ENCODE measurements at regions not wholly inside any gene's neighbourhood (a gene's known extent, or its start where the extent isn't known, plus 50 kb on each side); places are given as distances from the start of the nearest gene placed in this dataset.

GRCh38 chr1:207962716-207963426 lies 51.9 kb upstream of the CD34 start:
- Histone ChIP-seq H3K4me1 (ENCODE audit: control insufficient read depth in 5 of 5, insufficient read depth in 5 of 5, low read length in 5 of 5) (peaks cover 0 to 28% (median 7%) of the 10 kb centered on the region in 5 donors), H3K4me3 (peak overlapping the region; percentile 33), H3K27ac (ENCODE audit: low read depth in 1 of 2, low read length in 1 of 2) (peak overlapping the region; percentile 92 to 98), H3K9ac (ENCODE audit: insufficient read depth in 1 of 2, low read length in 2 of 2) (peak overlapping the region; percentile 36 to 44), H3K27me3 (ENCODE audit: control insufficient read depth in 3 of 3, insufficient read depth in 3 of 3, low read length in 2 of 3) (peaks cover 0 to 10% (median 4%) of the 10 kb centered on the region in 3 donors), H3K9me3 (ENCODE audit: control insufficient read depth in 4 of 4, insufficient read depth in 3 of 4, low read length in 3 of 4) (no peaks in the 10 kb centered on the region), H3K36me3 (ENCODE audit: control insufficient read depth in 4 of 4, insufficient read depth in 4 of 4, low read length in 4 of 4) (no peaks in the 10 kb centered on the region)
- TF ChIP-seq, protein P1, sequence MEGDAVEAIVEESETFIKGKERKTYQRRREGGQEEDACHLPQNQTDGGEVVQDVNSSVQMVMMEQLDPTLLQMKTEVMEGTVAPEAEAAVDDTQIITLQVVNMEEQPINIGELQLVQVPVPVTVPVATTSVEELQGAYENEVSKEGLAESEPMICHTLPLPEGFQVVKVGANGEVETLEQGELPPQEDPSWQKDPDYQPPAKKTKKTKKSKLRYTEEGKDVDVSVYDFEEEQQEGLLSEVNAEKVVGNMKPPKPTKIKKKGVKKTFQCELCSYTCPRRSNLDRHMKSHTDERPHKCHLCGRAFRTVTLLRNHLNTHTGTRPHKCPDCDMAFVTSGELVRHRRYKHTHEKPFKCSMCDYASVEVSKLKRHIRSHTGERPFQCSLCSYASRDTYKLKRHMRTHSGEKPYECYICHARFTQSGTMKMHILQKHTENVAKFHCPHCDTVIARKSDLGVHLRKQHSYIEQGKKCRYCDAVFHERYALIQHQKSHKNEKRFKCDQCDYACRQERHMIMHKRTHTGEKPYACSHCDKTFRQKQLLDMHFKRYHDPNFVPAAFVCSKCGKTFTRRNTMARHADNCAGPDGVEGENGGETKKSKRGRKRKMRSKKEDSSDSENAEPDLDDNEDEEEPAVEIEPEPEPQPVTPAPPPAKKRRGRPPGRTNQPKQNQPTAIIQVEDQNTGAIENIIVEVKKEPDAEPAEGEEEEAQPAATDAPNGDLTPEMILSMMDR (IDR thresholded peaks at IDR 0.05; ENCODE audit: control extremely low read depth, extremely low read depth), result no peak
- WGBS, 2 donors, result 20 to 25% methylated on average over 31 to 32 of the region's 32 CpGs
- DNase-seq (peak in 2 of 3 donors; percentile 64 to 66), ATAC-seq (ENCODE audit: insufficient read depth, low FRiP score) (peak; percentile 24)
